ENCODE measurements at regions not wholly inside any gene's neighbourhood (a gene's known extent, or its start where the extent isn't known, plus 50 kb on each side); places are given as distances from the start of the nearest gene placed in this dataset.

GRCh38 chr12:116482179-116482578, 77.0 kb upstream of the MAP1LC3B2 start:
- Histone ChIP-seq H3K4me3 (no peak overlapping the region), H3K9me3 (ENCODE audit: control insufficient read depth in 4 of 4, insufficient read depth in 3 of 4, low read length in 3 of 4) (peaks cover 0 to 4% (median 0%) of the 10 kb centered on the region in 4 donors), H3K36me3 (ENCODE audit: control insufficient read depth in 4 of 4, insufficient read depth in 4 of 4, low read length in 4 of 4) (no peaks in the 10 kb centered on the region), H3K27ac (ENCODE audit: low read depth in 1 of 2, low read length in 1 of 2) (no peak overlapping the region), H3K27me3 (ENCODE audit: control insufficient read depth in 3 of 3, insufficient read depth in 3 of 3, low read length in 2 of 3) (peaks cover 0 to 3% (median 0%) of the 10 kb centered on the region in 3 donors), H3K9ac (ENCODE audit: insufficient read depth in 1 of 2, low read length in 2 of 2) (no peak overlapping the region), H3K4me1 (ENCODE audit: control insufficient read depth in 5 of 5, insufficient read depth in 5 of 5, low read length in 5 of 5) (peaks cover 0 to 14% (median 0%) of the 10 kb centered on the region in 5 donors)
- whole genome bisulfite sequencing, 2 donors: 81 to 88% methylated on average over 20 of the region's 20 CpGs
- TF ChIP-seq, protein P1, sequence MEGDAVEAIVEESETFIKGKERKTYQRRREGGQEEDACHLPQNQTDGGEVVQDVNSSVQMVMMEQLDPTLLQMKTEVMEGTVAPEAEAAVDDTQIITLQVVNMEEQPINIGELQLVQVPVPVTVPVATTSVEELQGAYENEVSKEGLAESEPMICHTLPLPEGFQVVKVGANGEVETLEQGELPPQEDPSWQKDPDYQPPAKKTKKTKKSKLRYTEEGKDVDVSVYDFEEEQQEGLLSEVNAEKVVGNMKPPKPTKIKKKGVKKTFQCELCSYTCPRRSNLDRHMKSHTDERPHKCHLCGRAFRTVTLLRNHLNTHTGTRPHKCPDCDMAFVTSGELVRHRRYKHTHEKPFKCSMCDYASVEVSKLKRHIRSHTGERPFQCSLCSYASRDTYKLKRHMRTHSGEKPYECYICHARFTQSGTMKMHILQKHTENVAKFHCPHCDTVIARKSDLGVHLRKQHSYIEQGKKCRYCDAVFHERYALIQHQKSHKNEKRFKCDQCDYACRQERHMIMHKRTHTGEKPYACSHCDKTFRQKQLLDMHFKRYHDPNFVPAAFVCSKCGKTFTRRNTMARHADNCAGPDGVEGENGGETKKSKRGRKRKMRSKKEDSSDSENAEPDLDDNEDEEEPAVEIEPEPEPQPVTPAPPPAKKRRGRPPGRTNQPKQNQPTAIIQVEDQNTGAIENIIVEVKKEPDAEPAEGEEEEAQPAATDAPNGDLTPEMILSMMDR (IDR thresholded peaks at IDR 0.05; ENCODE audit: control extremely low read depth, extremely low read depth): no peak
- ATAC-seq (ENCODE audit: insufficient read depth, low FRiP score) (no peak), DNase-seq (no peak)

GRCh38 chr12:116482859-116483258, 76.3 kb upstream of the MAP1LC3B2 start:
- Histone ChIP-seq H3K4me1 (ENCODE audit: control insufficient read depth in 5 of 5, insufficient read depth in 5 of 5, low read length in 5 of 5) (peaks cover 0 to 14% (median 0%) of the 10 kb centered on the region in 5 donors), H3K27me3 (ENCODE audit: control insufficient read depth in 3 of 3, insufficient read depth in 3 of 3, low read length in 2 of 3) (peaks cover 0 to 3% (median 0%) of the 10 kb centered on the region in 3 donors), H3K4me3 (no peak overlapping the region), H3K9ac (ENCODE audit: insufficient read depth in 1 of 2, low read length in 2 of 2) (no peak overlapping the region), H3K36me3 (ENCODE audit: control insufficient read depth in 4 of 4, insufficient read depth in 4 of 4, low read length in 4 of 4) (no peaks in the 10 kb centered on the region), H3K9me3 (ENCODE audit: control insufficient read depth in 4 of 4, insufficient read depth in 3 of 4, low read length in 3 of 4) (peaks cover 0 to 8% (median 0%) of the 10 kb centered on the region in 4 donors), H3K27ac (ENCODE audit: low read depth in 1 of 2, low read length in 1 of 2) (no peak overlapping the region)
- WGBS, 2 donors: 97 to 99% methylated on average over 6 of the region's 6 CpGs
- DNase-seq (no peak), ATAC-seq (ENCODE audit: insufficient read depth, low FRiP score) (no peak)
- TF ChIP-seq, protein P1 (IDR thresholded peaks at IDR 0.05; ENCODE audit: control extremely low read depth, extremely low read depth): no peak

GRCh38 chr12:116483959-116484750, 75.0 kb upstream of the MAP1LC3B2 start:
- TF ChIP-seq, protein P1 (IDR thresholded peaks at IDR 0.05; ENCODE audit: control extremely low read depth, extremely low read depth): no peak
- WGBS, 2 donors: 71 to 81% methylated on average over 19 of the region's 19 CpGs
- no peak for ATAC-seq (ENCODE audit: insufficient read depth, low FRiP score)

More at GRCh38 chr12:116483959-116484750, 75.0 kb upstream of the MAP1LC3B2 start:
- H3K36me3 ChIP-seq (ENCODE audit: control insufficient read depth in 4 of 4, insufficient read depth in 4 of 4, low read length in 4 of 4): no peaks in the 10 kb centered on the region
- peaks cover 0 to 14% (median 0%) of the 10 kb centered on the region in 5 donors for H3K4me1 ChIP-seq (ENCODE audit: control insufficient read depth in 5 of 5, insufficient read depth in 5 of 5, low read length in 5 of 5)
- DNase-seq: peak; percentile 33 to 61 (median 39)
- peaks cover 0 to 3% (median 0%) of the 10 kb centered on the region in 3 donors for H3K27me3 ChIP-seq (ENCODE audit: control insufficient read depth in 3 of 3, insufficient read depth in 3 of 3, low read length in 2 of 3)
- no peak overlapping the region for H3K27ac ChIP-seq (ENCODE audit: low read depth in 1 of 2, low read length in 1 of 2)
- H3K9ac ChIP-seq (ENCODE audit: insufficient read depth in 1 of 2, low read length in 2 of 2): no peak overlapping the region
- no peak overlapping the region for H3K4me3 ChIP-seq
- peaks cover 0 to 9% (median 2%) of the 10 kb centered on the region in 4 donors for H3K9me3 ChIP-seq (ENCODE audit: control insufficient read depth in 4 of 4, insufficient read depth in 3 of 4, low read length in 3 of 4)

Data from lung (tissue), 11 donors.